Vagina (tissue), 2 donors: ENCODE measurements at regions not wholly inside any gene's neighbourhood (a gene's known extent, or its start where the extent isn't known, plus 50 kb on each side); places are given as distances from the start of the nearest gene placed in this dataset.

ENCODE experiments used
- DNase-seq, 2 donors: peaks; one replicate each; pipeline ENCODE4 v3.0.0-alpha.2; 2017; ENCODE audit errors: extremely low spot score in 2 of 2
- H3K27ac ChIP-seq: fragments of 200-600 bp; sonication (generic); one replicate; pipeline ENCODE4 v1.5.1; 2019
- H3K27me3 ChIP-seq: fragments of 200-600 bp; sonication (generic); one replicate; pipeline ENCODE4 v1.5.1; 2019
- H3K36me3 ChIP-seq, 2 donors: fragments of 200-600 bp; sonication (generic); one replicate each; pipeline ENCODE4 v1.5.1; 2017 to 2019
- H3K4me1 ChIP-seq: fragments of 200-600 bp; sonication (generic); one replicate; pipeline ENCODE4 v1.5.1; 2019
- H3K4me3 ChIP-seq, 2 donors: fragments of 200-600 bp; sonication (generic); 1 replicate in 1 of 2; 2 replicates in 1 of 2; pipeline ENCODE4 v1.5.1; 2016 to 2019
- H3K9me3 ChIP-seq: fragments of 200-600 bp; sonication (generic); one replicate; pipeline ENCODE4 v1.5.1; 2019
- CTCF ChIP-seq, 3 experiments: fragments of 450-650 bp in 2 of 3; fragments of 200-600 bp in 1 of 3; sonication (generic) in 1 of 3; IDR thresholded peaks; one replicate each; pipeline ENCODE4 v1.5.1; 2017 to 2019; ENCODE audit warnings: antibody characterized with exemption in 3 of 3, mild to moderate bottlenecking in 2 of 3, moderate library complexity in 2 of 3
- POLR2A ChIP-seq, 2 donors: fragments of 450-650 bp; IDR thresholded peaks; one replicate each; pipeline ENCODE4 v1.6.1; 2017; ENCODE audit warnings: antibody characterized with exemption in 2 of 2, mild to moderate bottlenecking in 2 of 2, moderate library complexity in 2 of 2
- POLR2AphosphoS5 ChIP-seq, 2 donors: sonication (generic); formaldehyde crosslinking; IDR thresholded peaks; one replicate each; pipeline ENCODE4 v1.9.0; 2017; ENCODE audit warnings: antibody characterized with exemption in 2 of 2, mild to moderate bottlenecking in 2 of 2, low read depth in 1 of 2; ENCODE audit not compliant: insufficient read depth in 1 of 2
- intact Hi-C: fragments of 100-400 bp; cut with DNase I; formaldehyde crosslinking; loops from one replicate; pipeline ENCODE4 v1.15.1; 2023

- peaks cover 31% of the 10 kb centered on the region for H3K4me1 ChIP-seq
- no peak for DNase-seq
- H3K4me3 ChIP-seq = no peak overlapping the region
- no peaks in the 10 kb centered on the region for H3K27me3 ChIP-seq
- no peaks in the 10 kb centered on the region for H3K36me3 ChIP-seq
- H3K27ac ChIP-seq = peak overlapping the region; percentile 43
- intact Hi-C loops = no loop called here
- TF ChIP-seq POLR2AphosphoS5 (IDR thresholded peaks at IDR 0.05; ENCODE audit: insufficient read depth in 1 of 2, low read depth in 1 of 2) = peak in 1 of 2 donors; percentile 72
- no peak for TF ChIP-seq CTCF (IDR thresholded peaks at IDR 0.05)
- no peaks in the 10 kb centered on the region for H3K9me3 ChIP-seq
These were observed 104.3 kb upstream of the RNU6-1 start for GRCh38 chr15:67944010-67944641.

- Histone ChIP-seq H3K4me3 (no peak overlapping the region), H3K36me3 (no peaks in the 10 kb centered on the region), H3K4me1 (peaks cover 31% of the 10 kb centered on the region), H3K9me3 (no peaks in the 10 kb centered on the region), H3K27ac (peak overlapping the region; percentile 43), H3K27me3 (no peaks in the 10 kb centered on the region)
- DNase-seq = no peak
- intact Hi-C loops = no loop called here
- no peak for TF ChIP-seq POLR2AphosphoS5 (IDR thresholded peaks at IDR 0.05; ENCODE audit: insufficient read depth in 1 of 2, low read depth in 1 of 2)
- no peak for TF ChIP-seq CTCF (IDR thresholded peaks at IDR 0.05)
- TF ChIP-seq POLR2A (IDR thresholded peaks at IDR 0.05) = no peak
These were observed 105.3 kb upstream of the RNU6-1 start for GRCh38 chr15:67945131-67945530.

- Histone ChIP-seq H3K27me3 (no peaks in the 10 kb centered on the region), H3K36me3 (no peaks in the 10 kb centered on the region), H3K9me3 (no peaks in the 10 kb centered on the region), H3K4me3 (no peak overlapping the region), H3K4me1 (peaks cover 31% of the 10 kb centered on the region), H3K27ac (peak overlapping the region; percentile 43)
- intact Hi-C loops = no loop called here
- no peak for TF ChIP-seq POLR2AphosphoS5 (IDR thresholded peaks at IDR 0.05; ENCODE audit: insufficient read depth in 1 of 2, low read depth in 1 of 2)
- TF ChIP-seq CTCF (IDR thresholded peaks at IDR 0.05) = no peak
- no peak for TF ChIP-seq POLR2A (IDR thresholded peaks at IDR 0.05)
- DNase-seq = no peak
These were observed 106.3 kb upstream of the RNU6-1 start for GRCh38 chr15:67945951-67946700.

GRCh38 chr15:67946701-67947100, 106.9 kb upstream of the RNU6-1 start:
- Histone ChIP-seq H3K27me3 (no peaks in the 10 kb centered on the region), H3K4me1 (peaks cover 31% of the 10 kb centered on the region), H3K27ac (peak overlapping the region; percentile 43), H3K36me3 (no peaks in the 10 kb centered on the region), H3K4me3 (no peak overlapping the region), H3K9me3 (no peaks in the 10 kb centered on the region)
- intact Hi-C loops = no loop called here
- TF ChIP-seq CTCF (IDR thresholded peaks at IDR 0.05) (no peak), POLR2A (IDR thresholded peaks at IDR 0.05) (no peak), POLR2AphosphoS5 (IDR thresholded peaks at IDR 0.05; ENCODE audit: insufficient read depth in 1 of 2, low read depth in 1 of 2) (peak in 1 of 2 donors; percentile 22)
- DNase-seq = no peak
